H9 (cell line): ENCODE measurements at regions not wholly inside any gene's neighbourhood (a gene's known extent, or its start where the extent isn't known, plus 50 kb on each side); places are given as distances from the start of the nearest gene placed in this dataset.

ENCODE experiments used
- DNase-seq: peaks from one replicate; pipeline ENCODE4 v3.0.0-alpha.2; 2017
- H2AFZ ChIP-seq: one replicate; pipeline ENCODE4 v1.6.1; 2013; ENCODE audit warnings: mild to moderate bottlenecking, low read length, control low read depth, moderate library complexity
- H2AK5ac ChIP-seq: 2 replicates; pipeline ENCODE4 v1.6.1; 2013; ENCODE audit warnings: low read length, control low read depth, mixed read lengths; ENCODE audit not compliant: insufficient read length
- H2BK120ac ChIP-seq: one replicate; pipeline ENCODE4 v1.6.1; 2013; ENCODE audit warnings: low read depth, mild to moderate bottlenecking, low read length, control low read depth, inconsistent platforms; ENCODE audit not compliant: poor library complexity, severe bottlenecking
- H2BK12ac ChIP-seq: 2 replicates; pipeline ENCODE4 v1.6.1; 2013; ENCODE audit warnings: low read length, control low read depth, mixed read lengths, low read depth; ENCODE audit not compliant: insufficient read length
- H2BK15ac ChIP-seq: 2 replicates; pipeline ENCODE4 v1.6.1; 2013; ENCODE audit warnings: low read depth, low read length, control low read depth
- H2BK20ac ChIP-seq: one replicate; pipeline ENCODE4 v1.6.1; 2013; ENCODE audit warnings: low read depth, mild to moderate bottlenecking, low read length, control low read depth, inconsistent platforms; ENCODE audit not compliant: poor library complexity, severe bottlenecking
- H2BK5ac ChIP-seq: 2 replicates; pipeline ENCODE4 v1.6.1; 2013; ENCODE audit warnings: low read length, control low read depth, mixed read lengths; ENCODE audit not compliant: insufficient read length
- H3K14ac ChIP-seq: 2 replicates; pipeline ENCODE4 v1.6.1; 2013; ENCODE audit warnings: low read length, control low read depth; ENCODE audit not compliant: insufficient read depth
- H3K18ac ChIP-seq: 2 replicates; pipeline ENCODE4 v1.6.1; 2013; ENCODE audit warnings: low read depth, mild to moderate bottlenecking, mixed read lengths, low read length, control low read depth; ENCODE audit not compliant: insufficient read length
- H3K23ac ChIP-seq: 2 replicates; pipeline ENCODE4 v1.6.1; 2013; ENCODE audit warnings: low read length, control low read depth, mixed read lengths, low read depth; ENCODE audit not compliant: insufficient read length
- H3K23me2 ChIP-seq: 2 replicates; pipeline ENCODE4 v1.6.1; 2013; ENCODE audit warnings: low read depth, mild to moderate bottlenecking, mixed read lengths, low read length, control low read depth; ENCODE audit not compliant: insufficient read length, poor library complexity, severe bottlenecking
- H3K27ac ChIP-seq: 2 replicates; pipeline ENCODE4 v1.5.1; 2013; ENCODE audit warnings: low read length, control low read depth, mixed read lengths, low read depth; ENCODE audit not compliant: insufficient read length
- H3K27me3 ChIP-seq: 2 replicates; pipeline ENCODE4 v1.6.1; 2013; ENCODE audit warnings: low read length, control low read depth, inconsistent platforms; ENCODE audit not compliant: insufficient read depth
- H3K4ac ChIP-seq: 2 replicates; pipeline ENCODE4 v1.6.1; 2013; ENCODE audit warnings: low read depth, mild to moderate bottlenecking, control low read depth, inconsistent platforms, low read length, moderate library complexity
- H3K4me1 ChIP-seq: 2 replicates; pipeline ENCODE4 v1.6.1; 2013; ENCODE audit warnings: low read length, control low read depth, inconsistent platforms; ENCODE audit not compliant: insufficient read depth
- H3K4me2 ChIP-seq: 2 replicates; pipeline ENCODE4 v1.6.1; 2013; ENCODE audit warnings: low read length, control low read depth, mixed read lengths; ENCODE audit not compliant: insufficient read length, insufficient read depth
- H3K56ac ChIP-seq: 2 replicates; pipeline ENCODE4 v1.6.1; 2013; ENCODE audit warnings: low read depth, mild to moderate bottlenecking, mixed read lengths, low read length, control low read depth; ENCODE audit not compliant: insufficient read length
- H3K79me1 ChIP-seq: 2 replicates; pipeline ENCODE4 v1.6.1; 2013; ENCODE audit warnings: low read depth, mild to moderate bottlenecking, moderate library complexity, low read length, control low read depth, inconsistent platforms; ENCODE audit not compliant: insufficient read depth, poor library complexity, severe bottlenecking
- H3K79me2 ChIP-seq: 2 replicates; pipeline ENCODE4 v1.6.1; 2013; ENCODE audit warnings: low read length, control low read depth, inconsistent platforms; ENCODE audit not compliant: insufficient read depth
- H3K9ac ChIP-seq: 2 replicates; pipeline ENCODE4 v1.6.1; 2013; ENCODE audit warnings: low read length, control low read depth, mixed read lengths; ENCODE audit not compliant: insufficient read length; ENCODE audit errors: extremely low read depth
- H3K9me3 ChIP-seq: one replicate; pipeline ENCODE4 v1.6.1; 2013; ENCODE audit warnings: low read depth, low read length, inconsistent platforms; ENCODE audit not compliant: control insufficient read depth
- H3T11ph ChIP-seq: one replicate; pipeline ENCODE4 v1.6.1; 2013; ENCODE audit warnings: mild to moderate bottlenecking, low read length, control low read depth, inconsistent platforms
- H4K20me1 ChIP-seq: one replicate; pipeline ENCODE4 v1.6.1; 2013; ENCODE audit not compliant: control insufficient read depth, insufficient read length, insufficient read depth
- H4K5ac ChIP-seq: 2 replicates; pipeline ENCODE4 v1.6.1; 2013; ENCODE audit warnings: low read depth, mild to moderate bottlenecking, mixed read lengths, low read length, control low read depth; ENCODE audit not compliant: insufficient read length
- H4K8ac ChIP-seq: replicated peaks from 2 replicates; pipeline ENCODE4 v1.6.1; 2013; ENCODE audit warnings: low read length, control low read depth, mixed read lengths, low read depth; ENCODE audit not compliant: insufficient read length
- H4K91ac ChIP-seq: 2 replicates; pipeline ENCODE4 v1.6.1; 2013; ENCODE audit warnings: low read depth, mild to moderate bottlenecking, moderate library complexity, mixed read lengths, low read length, control low read depth; ENCODE audit not compliant: insufficient read length
- H3K27ac Mint-ChIP-seq, 3 experiments: 2 replicates in 2 of 3; 3 replicates in 1 of 3; pipeline ENCODE4 v1.8.0; 2020 to 2021; ENCODE audit warnings: mixed read lengths in 3 of 3, mild to moderate bottlenecking in 1 of 3, moderate library complexity in 1 of 3
- H3K27me3 Mint-ChIP-seq: 2 replicates; pipeline ENCODE4 v1.8.0; 2021; ENCODE audit warnings: low read depth, mild to moderate bottlenecking, moderate library complexity, mixed read lengths
- H3K36me3 Mint-ChIP-seq, 3 experiments: 2 replicates in 2 of 3; 3 replicates in 1 of 3; pipeline ENCODE4 v1.8.0; 2020 to 2021; ENCODE audit warnings: low read depth in 3 of 3, mixed read lengths in 3 of 3; ENCODE audit not compliant: insufficient read depth in 1 of 3
- H3K4me1 Mint-ChIP-seq, 2 experiments: 2 replicates each; pipeline ENCODE4 v1.8.0; 2020; ENCODE audit warnings: mixed read lengths in 2 of 2
- H3K4me3 Mint-ChIP-seq, 2 experiments: 2 replicates in 1 of 2; 3 replicates in 1 of 2; pipeline ENCODE4 v1.8.0; 2020 to 2021; ENCODE audit warnings: mild to moderate bottlenecking in 2 of 2, mixed read lengths in 2 of 2, moderate library complexity in 1 of 2
- H3K9me3 Mint-ChIP-seq, 2 experiments: 2 replicates in 1 of 2; 3 replicates in 1 of 2; pipeline ENCODE4 v1.8.0; 2020; ENCODE audit warnings: mild to moderate bottlenecking in 2 of 2, mixed read lengths in 2 of 2, moderate library complexity in 1 of 2
- CTCF ChIP-seq: fragments of 200-600 bp; sonication (generic); conservative IDR thresholded peaks from 3 replicates; pipeline ENCODE4 v1.8.0; 2021; ENCODE audit warnings: antibody characterized with exemption, mild to moderate bottlenecking
- WGBS: extraction: QIAGEN DNeasy Blood & Tissue Kit; methylation state at CpG from one replicate; pipeline ENCODE4 v1.1.7; 2013; ENCODE audit warnings: missing lambda C conversion rate, low lambda C conversion rate, mixed read lengths; ENCODE audit not compliant: insufficient read length; ENCODE audit errors: extremely low coverage; 5-methylcytosine and 5-hydroxymethylcytosine counted together

- Mint-ChIP-seq H3K27me3 (no peaks in the 10 kb centered on the region), H3K9me3 (no peaks in the 10 kb centered on the region; a peak in 1 of 5 replicates), H3K4me1 (no peaks in the 10 kb centered on the region), H3K27ac (no peak overlapping the region), H3K36me3 (no peaks in the 10 kb centered on the region; a peak in 1 of 7 replicates), H3K4me3 (no peak overlapping the region)
- H3K9me3 ChIP-seq: no peaks in the 10 kb centered on the region
- H3K18ac ChIP-seq: no peak overlapping the region
- H3K4ac ChIP-seq: no peak overlapping the region
- H2AFZ ChIP-seq: no peak overlapping the region
- no peak overlapping the region for H3K4me2 ChIP-seq
- H2BK20ac ChIP-seq: no peak overlapping the region
- no peak overlapping the region for H3T11ph ChIP-seq
- no peak overlapping the region for H4K5ac ChIP-seq
- no peak overlapping the region for H2AK5ac ChIP-seq
- no peak overlapping the region for H2BK15ac ChIP-seq
- no peak overlapping the region for H3K27ac ChIP-seq
- H2BK12ac ChIP-seq: no peak overlapping the region
- no peaks in the 10 kb centered on the region for H3K79me2 ChIP-seq
- no peaks in the 10 kb centered on the region for H3K27me3 ChIP-seq
- no peak overlapping the region for H3K56ac ChIP-seq
- no peak for DNase-seq
- H4K20me1 ChIP-seq: no peaks in the 10 kb centered on the region
- H3K14ac ChIP-seq: no peak overlapping the region
- H3K79me1 ChIP-seq: no peaks in the 10 kb centered on the region
- WGBS: no CpG with 5 or more reads among the region's 5 CpGs
- no peak overlapping the region for H2BK5ac ChIP-seq
- H3K23ac ChIP-seq: no peak overlapping the region
- no peak overlapping the region for H2BK120ac ChIP-seq
- no peak for TF ChIP-seq CTCF
- no peaks in the 10 kb centered on the region for H3K4me1 ChIP-seq
- no peak overlapping the region for H4K8ac ChIP-seq
- no peak overlapping the region for H3K9ac ChIP-seq
- H3K23me2 ChIP-seq: no peaks in the 10 kb centered on the region
- no peak overlapping the region for H4K91ac ChIP-seq
Measured at GRCh38 chr4:130511776-130512175, 1415.8 kb downstream of the C4orf33 start.
